GM21786 (cell line): ENCODE measurements at regions not wholly inside any gene's neighbourhood (a gene's known extent, or its start where the extent isn't known, plus 50 kb on each side); places are given as distances from the start of the nearest gene placed in this dataset.
A peak's percentile ranks its signal among the peaks of the same experiment; 100 is the strongest.

ENCODE experiments used
- ATAC-seq: cut with Tn5 transposase; IDR thresholded peaks from one replicate; pipeline ENCODE4 v1.9.1; 2021; ENCODE audit not compliant: unreplicated experiment

- ATAC-seq = no peak
These were observed 52.7 kb upstream of the ALK start for GRCh38 chr2:29974086-29974485.

- no peak for ATAC-seq
These were observed 55.9 kb upstream of the ALK start for GRCh38 chr2:29977284-29977683.

GRCh38 chr2:29981402-29981801 lies 60.0 kb upstream of the ALK start:
- no peak for ATAC-seq

GRCh38 chr2:29983308-29983707 lies 61.9 kb upstream of the ALK start:
- no peak for ATAC-seq

- ATAC-seq = no peak
These were observed 65.8 kb upstream of the ALK start for GRCh38 chr2:29987146-29987545.

- ATAC-seq = no peak
These were observed 68.7 kb upstream of the ALK start for GRCh38 chr2:29990129-29990528.

- ATAC-seq = no peak
These were observed 69.7 kb upstream of the ALK start for GRCh38 chr2:29991086-29991485.

- ATAC-seq = no peak
These were observed 73.9 kb upstream of the ALK start for GRCh38 chr2:29995241-29995640.

GRCh38 chr2:30003128-30003527 lies 81.7 kb upstream of the ALK start:
- ATAC-seq = no peak

- peak; percentile 79 for ATAC-seq
These were observed 101.2 kb upstream of the ALK start for GRCh38 chr2:30022444-30023071.

GRCh38 chr2:30024281-30024680 lies 102.9 kb upstream of the ALK start:
- ATAC-seq = no peak

- no peak for ATAC-seq
These were observed 105.0 kb upstream of the ALK start for GRCh38 chr2:30026091-30027055.

GRCh38 chr2:30029804-30030203 lies 108.4 kb upstream of the ALK start:
- no peak for ATAC-seq

- no peak for ATAC-seq
These were observed 109.0 kb upstream of the ALK start for GRCh38 chr2:30030361-30030760.

GRCh38 chr2:30031184-30031583 lies 109.8 kb upstream of the ALK start:
- no peak for ATAC-seq

- no peak for ATAC-seq
These were observed 112.6 kb upstream of the YPEL5 start for GRCh38 chr2:30034052-30034775.

GRCh38 chr2:30037016-30037415 lies 109.8 kb upstream of the YPEL5 start:
- no peak for ATAC-seq

- no peak for ATAC-seq
These were observed 108.4 kb upstream of the YPEL5 start for GRCh38 chr2:30038419-30038818.

GRCh38 chr2:30039101-30039500 lies 107.7 kb upstream of the YPEL5 start:
- ATAC-seq = no peak

- no peak for ATAC-seq
These were observed 106.7 kb upstream of the YPEL5 start for GRCh38 chr2:30040147-30040546.

GRCh38 chr2:30041884-30042283 lies 104.9 kb upstream of the YPEL5 start:
- ATAC-seq = no peak

- no peak for ATAC-seq
These were observed 100.4 kb upstream of the YPEL5 start for GRCh38 chr2:30046396-30046795.
